HepG2 (cell line): ENCODE measurements at regions not wholly inside any gene's neighbourhood (a gene's known extent, or its start where the extent isn't known, plus 50 kb on each side); places are given as distances from the start of the nearest gene placed in this dataset.

Experiments used
- ATAC-seq: fragments of 200-7000 bp; cut with Tn5 transposase; 3 replicates; pipeline ENCODE4 v1.9.1; 2020; ENCODE audit warnings: mild to moderate bottlenecking, moderate library complexity
- BruUV-seq: library from RNA; stranded (reverse); fragments of 400-500 nt; replicated peaks from 2 replicates; lab custom pipeline; 2021; lab: Mats Ljungman, UMichigan
- CTCF ChIA-PET: fragments of 300-600 bp; formaldehyde crosslinking; extraction: SDS; loops from one replicate; lab custom pipeline; 2021; ENCODE audit warnings: low total read pairs, inconsistent platforms, low intra/inter-chr PET ratio; lab: Yijun Ruan, JAX
- POLR2A ChIA-PET: fragments of 350-600 bp; sonication (Branson Sonifier 250); formaldehyde crosslinking; loops from one replicate; lab custom pipeline; 2020; ENCODE audit warnings: antibody characterized with exemption, inconsistent platforms; lab: Yijun Ruan, JAX
- DNase-seq: peaks from one replicate; pipeline ENCODE4 v3.0.0-alpha.2; 2015; ENCODE audit warnings: low spot score
- FAIRE-seq: peaks from 3 replicates; lab custom pipeline; 2011; peaks lifted over from hg19 to GRCh38; lab: Jason Lieb, UNC
- H2AFZ ChIP-seq: one replicate; pipeline ENCODE4 v1.6.1; 2011; ENCODE audit warnings: low read length, inconsistent platforms
- H3K27ac ChIP-seq: fragments of 300-600 bp; 3 replicates; pipeline ENCODE4 v1.8.0; 2011; ENCODE audit warnings: mixed run types, mild to moderate bottlenecking, mixed read lengths, low read length, inconsistent platforms; ENCODE audit not compliant: insufficient read depth; ENCODE audit errors: extremely low read length
- H3K27me3 ChIP-seq, 2 experiments: fragments of 200-600 bp in 1 of 2; 2 replicates in 1 of 2; 3 replicates in 1 of 2; pipeline versions ENCODE4 v1.6.0 to v1.8.0; 2011; ENCODE audit warnings: low read length in 2 of 2, mild to moderate bottlenecking in 2 of 2, moderate library complexity in 2 of 2, inconsistent platforms in 1 of 2; ENCODE audit not compliant: insufficient read depth in 2 of 2, control insufficient read depth in 1 of 2
- H3K36me3 ChIP-seq, 2 experiments: fragments of 200-600 bp in 1 of 2; replicated peaks in 1 of 2; 2 replicates in 1 of 2; 3 replicates in 1 of 2; pipeline versions ENCODE4 v1.5.1 to v1.8.0; 2011; ENCODE audit warnings: low read length in 2 of 2, inconsistent platforms in 1 of 2; ENCODE audit not compliant: insufficient read depth in 2 of 2, control insufficient read depth in 1 of 2
- H3K4me1 ChIP-seq: 2 replicates; pipeline ENCODE4 v1.5.1; 2012; ENCODE audit warnings: low read length, inconsistent platforms; ENCODE audit not compliant: insufficient read depth
- H3K4me2 ChIP-seq: 2 replicates; pipeline ENCODE4 v1.6.0; 2011; ENCODE audit warnings: low read depth, low read length, inconsistent platforms
- H3K4me3 ChIP-seq, 3 experiments: fragments of 200-600 bp in 1 of 3; sonication (generic), shearing (Covaris generic) in 1 of 3; replicated peaks in 1 of 3; 2 replicates each; pipeline ENCODE4 v1.5.1; 2011 to 2016; ENCODE audit warnings: low read length in 3 of 3, inconsistent platforms in 2 of 3, low read depth in 2 of 3, mild to moderate bottlenecking in 2 of 3, control low read depth in 1 of 3, mixed read lengths in 1 of 3; ENCODE audit not compliant: insufficient read depth in 1 of 3
- H3K79me2 ChIP-seq: one replicate; pipeline ENCODE4 v1.6.1; 2011; ENCODE audit warnings: low read length, inconsistent platforms; ENCODE audit not compliant: insufficient read depth
- H3K9ac ChIP-seq: 2 replicates; pipeline ENCODE4 v1.6.0; 2011; ENCODE audit warnings: mild to moderate bottlenecking, low read depth, low read length, inconsistent platforms; ENCODE audit not compliant: insufficient read depth
- H3K9me3 ChIP-seq: 2 replicates; pipeline ENCODE4 v1.5.1; 2012; ENCODE audit warnings: mild to moderate bottlenecking, low read length
- H4K20me1 ChIP-seq: 2 replicates; pipeline ENCODE4 v1.6.0; 2011; ENCODE audit warnings: inconsistent platforms, mild to moderate bottlenecking, low read length, moderate library complexity; ENCODE audit not compliant: insufficient read depth
- ARHGAP35 ChIP-seq: sonication (generic); formaldehyde crosslinking; IDR thresholded peaks from 2 replicates; pipeline ENCODE4 v1.9.0; 2022; ENCODE audit warnings: mild to moderate bottlenecking, inconsistent platforms, moderate library complexity, missing genetic modification reagents, borderline replicate concordance
- CREB1 ChIP-seq, 2 experiments: fragments of 450-650 bp in 1 of 2; IDR thresholded peaks; 2 replicates each; pipeline ENCODE4 v1.6.1; 2016 to 2017; ENCODE audit warnings: control low read depth in 1 of 2, mild to moderate bottlenecking in 1 of 2, missing compliant biosample characterization in 1 of 2, missing genetic modification characterization in 1 of 2
- DNMT3B ChIP-seq: conservative IDR thresholded peaks from 2 replicates; pipeline ENCODE4 v1.6.1; 2016; ENCODE audit warnings: missing biosample characterization, control low read depth
- FIP1L1 ChIP-seq: fragments of 200-400 bp; formaldehyde crosslinking; IDR thresholded peaks from 2 replicates; pipeline ENCODE4 v1.6.1; 2018; ENCODE audit warnings: low read depth, mild to moderate bottlenecking, low read length, moderate library complexity, borderline replicate concordance; ENCODE audit not compliant: insufficient read depth
- MAZ ChIP-seq, 2 experiments: sonication (generic) in 1 of 2; formaldehyde crosslinking in 1 of 2; IDR thresholded peaks; 2 replicates each; pipeline versions ENCODE4 v1.5.0 to v1.6.1; 2012 to 2020; ENCODE audit warnings: low read depth in 2 of 2, mild to moderate bottlenecking in 2 of 2, borderline replicate concordance in 1 of 2, improper control_type of control experiment in 1 of 2, low read length in 1 of 2, missing genetic modification reagents in 1 of 2, moderate library complexity in 1 of 2
- MTA3 ChIP-seq: sonication (generic); formaldehyde crosslinking; IDR thresholded peaks from 2 replicates; pipeline ENCODE4 v1.4.0; 2020; ENCODE audit warnings: missing genetic modification reagents
- PLRG1 ChIP-seq: fragments of 450-650 bp; conservative IDR thresholded peaks from 2 replicates; pipeline ENCODE4 v1.6.1; 2016
- TP53 ChIP-seq: sonication (generic); formaldehyde crosslinking; conservative IDR thresholded peaks from 2 replicates; pipeline ENCODE4 v1.4.0; 2020; ENCODE audit warnings: missing genetic modification reagents
- ZNF501 ChIP-seq: sonication (generic); formaldehyde crosslinking; IDR thresholded peaks from 2 replicates; pipeline ENCODE4 v1.5.1; 2020; ENCODE audit warnings: mild to moderate bottlenecking, moderate library complexity, missing genetic modification reagents
- ZNF678 ChIP-seq: sonication (generic); formaldehyde crosslinking; IDR thresholded peaks from 2 replicates; pipeline ENCODE4 v1.4.0; 2020; ENCODE audit warnings: mild to moderate bottlenecking, missing genetic modification reagents
- WGBS: methylation state at CpG from one replicate; pipeline ENCODE4 v1.1.6; 2017; ENCODE audit warnings: low lambda C conversion rate; 5-methylcytosine and 5-hydroxymethylcytosine counted together
- in situ Hi-C: cut with HindIII; loops from 2 replicates; pipeline ENCODE4 v1.10.0; 2017; ENCODE audit warnings: low pct_unique_long_range_greater_than_20kb; ENCODE audit not compliant: extremely low pct_ligation_motif_present
- intact Hi-C: fragments of 100-400 bp; cut with micrococcal nuclease; formaldehyde crosslinking; loops from one replicate; pipeline ENCODE4 v1.10.0; 2022; ENCODE audit not compliant: unreplicated experiment
- TF ChIP-seq, protein P1 (sequence below): sonication (generic); formaldehyde crosslinking; conservative IDR thresholded peaks from 2 replicates; pipeline ENCODE4 v1.8.0; 2022; ENCODE audit warnings: mild to moderate bottlenecking, moderate library complexity, missing genetic modification reagents

DNA sequence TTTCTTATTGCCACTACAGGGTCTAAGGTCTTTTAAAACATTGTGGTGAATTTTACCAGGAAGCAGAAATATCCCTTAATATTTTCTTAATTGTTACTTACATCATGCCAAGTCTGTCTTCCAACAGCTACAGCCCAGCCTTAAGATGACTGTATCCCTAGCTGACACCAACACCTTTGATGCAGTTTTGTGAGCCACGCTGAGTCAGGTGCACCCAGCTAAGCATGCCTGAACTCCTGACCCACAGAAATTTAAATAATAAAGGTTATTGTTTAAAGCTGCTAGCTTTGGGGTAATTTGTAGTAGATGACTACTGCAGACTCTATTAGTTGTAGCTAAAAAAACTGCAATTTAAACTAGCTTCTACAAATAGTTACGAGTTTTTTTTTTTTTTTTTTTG, 1757.9 kb upstream of the LRRTM1 start:
- ATAC-seq (no peak), FAIRE-seq (no peak), DNase-seq (no peak)
- H3K36me3 ChIP-seq: no peaks in the 10 kb centered on the region
- no peaks in the 10 kb centered on the region for H3K79me2 ChIP-seq
- in situ Hi-C loops (no loop called here), intact Hi-C loops (no loop called here)
- CTCF ChIA-PET: no interaction called here
- POLR2A ChIA-PET: no interaction called here
- no peak overlapping the region for H3K27ac ChIP-seq
- no TSS peak for BruUV-seq
- H3K4me2 ChIP-seq: no peak overlapping the region
- H2AFZ ChIP-seq: no peak overlapping the region
- H3K4me3 ChIP-seq: no peak overlapping the region
- no peaks in the 10 kb centered on the region for H4K20me1 ChIP-seq
- peaks cover 15% of the 10 kb centered on the region; the same call in 1 of the 2 replicates for H3K9me3 ChIP-seq
- H3K4me1 ChIP-seq: no peaks in the 10 kb centered on the region
- H3K9ac ChIP-seq: no peak overlapping the region
- WGBS: 9% methylated on average over 2 of the region's 2 CpGs
- no peaks in the 10 kb centered on the region for H3K27me3 ChIP-seq
- TF ChIP-seq PLRG1 (no peak), TP53 (CRISPR knock-in tag) (no peak), FIP1L1 (no peak), ZNF501 (CRISPR knock-in tag) (no peak), ARHGAP35 (no peak), MAZ (IDR thresholded peaks at IDR 0.05; ENCODE audit: borderline replicate concordance, low read depth, low read length) (no peak), MAZ (CRISPR knock-in tag; IDR thresholded peaks at IDR 0.05; ENCODE audit: low read depth) (no peak), CREB1 (IDR thresholded peaks at IDR 0.05) (no peak), CREB1 (CRISPR knock-in tag; IDR thresholded peaks at IDR 0.05) (no peak), ZNF678 (no peak), DNMT3B (CRISPR knock-in tag) (no peak), MTA3 (CRISPR knock-in tag) (no peak)
- TF ChIP-seq, protein P1, sequence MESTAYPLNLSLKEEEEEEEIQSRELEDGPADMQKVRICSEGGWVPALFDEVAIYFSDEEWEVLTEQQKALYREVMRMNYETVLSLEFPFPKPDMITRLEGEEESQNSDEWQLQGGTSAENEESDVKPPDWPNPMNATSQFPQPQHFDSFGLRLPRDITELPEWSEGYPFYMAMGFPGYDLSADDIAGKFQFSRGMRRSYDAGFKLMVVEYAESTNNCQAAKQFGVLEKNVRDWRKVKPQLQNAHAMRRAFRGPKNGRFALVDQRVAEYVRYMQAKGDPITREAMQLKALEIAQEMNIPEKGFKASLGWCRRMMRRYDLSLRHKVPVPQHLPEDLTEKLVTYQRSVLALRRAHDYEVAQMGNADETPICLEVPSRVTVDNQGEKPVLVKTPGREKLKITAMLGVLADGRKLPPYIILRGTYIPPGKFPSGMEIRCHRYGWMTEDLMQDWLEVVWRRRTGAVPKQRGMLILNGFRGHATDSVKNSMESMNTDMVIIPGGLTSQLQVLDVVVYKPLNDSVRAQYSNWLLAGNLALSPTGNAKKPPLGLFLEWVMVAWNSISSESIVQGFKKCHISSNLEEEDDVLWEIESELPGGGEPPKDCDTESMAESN (CRISPR knock-in tag): no peak
